ENCODE measurements at regions not wholly inside any gene's neighbourhood (a gene's known extent, or its start where the extent isn't known, plus 50 kb on each side); places are given as distances from the start of the nearest gene placed in this dataset.

GRCh38 chr2:156189143-156189542 lies 143.4 kb downstream of the NR4A2 start (continued):
- no peak for TF ChIP-seq TAF1 (IDR thresholded peaks at IDR 0.05; ENCODE audit: borderline replicate concordance, low read depth, low read length)

GRCh38 chr2:156182132-156182531 lies 150.4 kb downstream of the NR4A2 start:
- no peak overlapping the region for H3K9ac ChIP-seq
- no peak for DNase-seq
- WGBS (ENCODE audit: low lambda C conversion rate): 0% methylated on average over 2 of the region's 2 CpGs
- no peaks in the 10 kb centered on the region for H3K9me2 ChIP-seq
- H2AFZ ChIP-seq (ENCODE audit: low read depth): no peak overlapping the region
- TF ChIP-seq NFIC (IDR thresholded peaks at IDR 0.05; ENCODE audit: borderline replicate concordance): no peak
- TF ChIP-seq FOXM1 (IDR thresholded peaks at IDR 0.05; ENCODE audit: low read depth): no peak
- TF ChIP-seq RXRA (IDR thresholded peaks at IDR 0.05; ENCODE audit: borderline replicate concordance, low read depth): no peak
- TF ChIP-seq IRF3 (IDR thresholded peaks at IDR 0.05; ENCODE audit: low read depth, low read length): no peak
- no peak for TF ChIP-seq PBX3 (IDR thresholded peaks at IDR 0.05)
- no peak for TF ChIP-seq POLR2AphosphoS5 (IDR thresholded peaks at IDR 0.05; ENCODE audit: low read depth, low read length)
- no peak for TF ChIP-seq EZH2phosphoT487 (IDR thresholded peaks at IDR 0.05; ENCODE audit: borderline replicate concordance, low read depth)
- no peak for TF ChIP-seq CHD2 (IDR thresholded peaks at IDR 0.05; ENCODE audit: low read length, partially characterized antibody)
- TF ChIP-seq TCF12 (IDR thresholded peaks at IDR 0.05): no peak
- TF ChIP-seq GATA2 (CRISPR knock-in tag; IDR thresholded peaks at IDR 0.05): no peak
- no peak for TF ChIP-seq YY1 (IDR thresholded peaks at IDR 0.05; ENCODE audit: low read depth)
- no peak for TF ChIP-seq TAF1 (IDR thresholded peaks at IDR 0.05; ENCODE audit: borderline replicate concordance, low read depth, low read length)
- no peak for TF ChIP-seq RCOR1 (IDR thresholded peaks at IDR 0.05; ENCODE audit: low read length)
- no peak for TF ChIP-seq SMC3 (IDR thresholded peaks at IDR 0.05; ENCODE audit: low read depth, low read length)
- TF ChIP-seq MXI1 (IDR thresholded peaks at IDR 0.05; ENCODE audit: low read depth, low read length): no peak
- no peak for TF ChIP-seq FOXJ3 (CRISPR knock-in tag; IDR thresholded peaks at IDR 0.05)
- TF ChIP-seq USF1 (IDR thresholded peaks at IDR 0.05; ENCODE audit: borderline replicate concordance, low read depth): no peak
- TF ChIP-seq TEAD4 (IDR thresholded peaks at IDR 0.05; ENCODE audit: borderline replicate concordance, insufficient read depth): no peak
- no peak for TF ChIP-seq MEF2A (IDR thresholded peaks at IDR 0.05; ENCODE audit: borderline replicate concordance, low read depth)
- no peak for TF ChIP-seq RAD21 (IDR thresholded peaks at IDR 0.05; ENCODE audit: low read length)
- H3K4me1 ChIP-seq (ENCODE audit: control insufficient read depth in 1 of 2, insufficient read depth in 2 of 2, low read depth in 1 of 2, low read length in 1 of 2): no peaks in the 10 kb centered on the region
- ChIA-PET CTCF (no interaction called here), POLR2A (no interaction called here)
- H3K4me2 ChIP-seq: no peak overlapping the region
- no peaks in the 10 kb centered on the region for H3K79me2 ChIP-seq (ENCODE audit: insufficient read depth)
- no peaks in the 10 kb centered on the region for H3F3A ChIP-seq (replicated peaks; ENCODE audit: insufficient read depth)
- H4K20me1 ChIP-seq (ENCODE audit: insufficient read depth): no peaks in the 10 kb centered on the region
- no peak overlapping the region for H3K4me3 ChIP-seq (ENCODE audit: low read depth in 2 of 2, low read length in 1 of 2)
- H3K27me3 ChIP-seq (ENCODE audit: insufficient read depth): no peaks in the 10 kb centered on the region; the same call in 1 of the 2 replicates
- H3K9me3 ChIP-seq: no peaks in the 10 kb centered on the region
- no peaks in the 10 kb centered on the region for H3K36me3 ChIP-seq (replicated peaks in 1 of 2; ENCODE audit: control insufficient read depth in 1 of 2, insufficient read depth in 2 of 2, low read length in 1 of 2)
- H3K27ac ChIP-seq (ENCODE audit: low read depth in 2 of 2, low read length in 1 of 2): no peak overlapping the region
